GM19240 (cell line): ENCODE measurements at regions not wholly inside any gene's neighbourhood (a gene's known extent, or its start where the extent isn't known, plus 50 kb on each side); places are given as distances from the start of the nearest gene placed in this dataset.

Source experiments
- DNase-seq: peaks from one replicate; pipeline ENCODE4 v3.0.0; 2011; ENCODE audit warnings: low spot score; ENCODE audit not compliant: insufficient read length

DNA sequence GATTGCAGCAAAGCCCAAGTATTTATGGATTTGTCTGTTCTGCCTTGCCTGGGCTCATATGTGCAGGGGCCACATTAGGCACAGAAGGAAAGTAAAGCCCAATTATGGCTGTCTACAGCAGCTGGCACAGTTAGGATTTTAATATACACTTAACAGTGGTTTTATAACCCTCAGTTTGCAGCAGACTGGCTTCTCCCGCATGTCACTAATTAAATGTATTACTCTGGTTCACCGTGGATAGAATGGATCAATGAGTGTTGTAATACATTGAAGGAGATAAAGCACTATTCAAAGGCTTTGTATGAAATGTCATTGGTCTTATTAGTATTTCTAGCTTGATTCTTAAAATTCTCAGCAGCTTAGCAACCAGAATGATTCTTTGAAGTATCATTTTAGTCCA lies 320.2 kb downstream of the KCNS3 start:
- DNase-seq = no peak

DNA sequence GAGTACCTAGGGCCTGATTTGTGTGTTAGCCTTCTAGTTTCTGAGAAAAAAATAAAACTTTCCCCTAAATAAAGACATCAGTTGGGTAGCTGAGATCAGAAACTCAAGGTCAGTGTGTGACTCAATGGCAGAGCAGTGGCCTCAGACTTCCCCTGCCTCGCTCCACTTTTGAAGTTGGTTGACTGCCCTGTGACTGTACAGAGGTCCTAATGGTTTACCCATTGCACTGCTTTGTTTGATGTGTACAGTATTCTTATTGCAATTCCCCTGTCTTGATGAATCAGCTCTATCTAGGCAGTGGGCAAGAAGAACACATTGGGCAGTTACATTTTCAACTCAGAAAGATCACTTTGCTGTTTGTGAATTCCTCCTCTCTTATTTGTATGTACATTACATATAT lies 315.7 kb downstream of the KCNS3 start:
- DNase-seq = no peak

DNA sequence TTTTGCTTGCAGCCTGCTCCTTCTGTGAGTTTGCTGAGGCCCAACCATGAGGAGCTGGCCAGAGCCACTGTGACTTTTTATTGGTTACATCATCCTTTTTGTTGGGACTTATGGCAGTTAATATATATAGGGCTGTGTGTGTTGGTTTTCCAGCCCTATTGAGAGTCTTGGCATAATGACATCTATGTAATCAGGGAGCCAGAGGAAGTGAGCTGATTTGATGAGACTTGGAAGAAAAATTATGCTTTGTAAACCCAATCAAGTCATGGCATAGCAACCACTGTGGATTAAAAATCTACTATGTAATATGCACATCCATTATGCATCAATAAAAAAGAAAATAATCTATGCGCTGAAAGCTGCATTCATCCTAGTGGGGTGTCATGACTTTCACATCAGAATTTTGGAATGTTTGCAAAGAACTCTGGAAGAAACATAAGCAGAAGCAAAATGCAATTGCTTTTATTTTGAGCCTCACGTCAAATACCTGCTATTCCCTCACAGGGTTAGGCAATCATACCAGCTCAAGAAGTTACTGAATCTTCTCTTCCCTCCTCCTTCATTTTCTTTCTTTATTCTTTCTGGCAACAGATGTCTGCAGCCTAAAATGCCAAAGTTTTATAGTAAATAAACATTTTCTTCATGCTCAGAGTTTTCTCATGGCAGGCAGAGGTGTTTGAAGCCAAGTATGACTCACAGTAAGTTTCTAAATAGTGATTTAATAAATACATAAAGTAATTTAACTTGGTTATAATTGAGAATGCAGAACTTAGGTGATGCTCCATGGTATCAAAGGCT lies 308.5 kb downstream of the KCNS3 start:
- DNase-seq = no peak

DNA sequence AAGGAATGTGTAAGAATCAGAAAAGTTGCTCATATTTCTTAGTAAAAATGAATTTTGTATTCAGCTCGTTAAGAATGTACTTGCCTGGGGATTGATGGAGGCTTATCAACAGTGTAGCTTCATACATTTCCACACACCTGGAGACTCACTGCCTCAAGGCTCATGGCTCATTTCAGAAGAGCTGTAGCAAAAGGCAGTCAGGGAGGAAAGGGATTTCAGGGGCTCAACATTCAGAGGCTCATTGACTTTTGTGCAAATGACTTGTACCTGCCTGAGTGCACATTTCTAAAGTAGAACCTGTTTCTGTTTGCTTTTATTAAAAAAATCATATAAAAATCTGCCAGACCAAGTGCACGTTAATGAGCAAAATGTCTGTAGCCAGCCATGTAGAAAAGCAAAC lies 304.4 kb downstream of the KCNS3 start:
- DNase-seq = no peak

DNA sequence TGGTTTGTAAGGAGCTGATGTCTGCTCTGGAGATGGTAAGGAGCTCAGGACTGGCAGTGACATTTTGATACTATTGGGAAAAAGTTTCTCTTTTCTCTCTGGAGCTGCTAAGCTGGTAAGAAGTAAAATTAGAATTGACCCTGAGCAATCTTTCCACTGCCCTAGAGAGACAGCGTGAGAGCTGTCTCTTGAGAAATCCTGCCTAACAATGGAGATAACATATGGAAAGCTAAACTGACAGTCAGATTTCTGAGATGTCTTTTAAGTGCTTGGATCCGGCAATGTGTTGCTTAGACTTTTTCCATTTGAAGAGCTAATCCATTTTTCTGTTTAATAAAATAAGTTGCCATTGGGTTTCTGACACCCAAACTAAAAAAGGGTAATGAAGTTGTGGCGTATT lies 302.4 kb downstream of the KCNS3 start:
- DNase-seq = no peak

GRCh38 chr2:18180031-18180610 lies 301.7 kb downstream of the KCNS3 start:
- DNase-seq = no peak

GRCh38 chr2:18178736-18179349 lies 300.4 kb downstream of the KCNS3 start:
- peak; percentile 29 for DNase-seq

DNA sequence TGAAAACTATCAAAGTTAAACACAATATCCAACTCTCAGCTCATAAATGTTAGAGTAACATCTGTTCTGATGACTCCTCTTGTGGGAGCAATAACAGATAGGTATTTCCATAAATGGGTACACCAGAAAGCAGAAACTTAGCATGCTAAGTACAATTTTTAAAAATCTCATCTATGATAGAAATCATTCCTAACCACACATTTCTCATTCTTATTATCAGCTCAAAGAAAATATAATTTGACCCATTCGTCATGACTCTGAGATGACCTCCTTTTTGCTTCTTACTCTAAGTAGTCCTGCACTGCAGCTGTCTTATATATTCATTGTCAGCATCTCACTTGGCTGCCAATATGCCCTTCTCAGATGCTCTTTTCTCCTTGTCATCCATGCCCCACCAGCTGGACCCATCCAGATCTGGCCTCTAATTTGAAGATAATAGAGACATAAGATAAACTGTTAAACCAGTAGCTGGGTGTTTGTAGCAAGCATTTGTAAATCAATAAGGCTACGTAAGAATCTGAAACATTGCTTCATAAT lies 298.3 kb downstream of the KCNS3 start:
- DNase-seq = no peak

- DNase-seq = no peak
Measured at GRCh38 chr2:18172607-18173006, 294.1 kb downstream of the KCNS3 start.

DNA sequence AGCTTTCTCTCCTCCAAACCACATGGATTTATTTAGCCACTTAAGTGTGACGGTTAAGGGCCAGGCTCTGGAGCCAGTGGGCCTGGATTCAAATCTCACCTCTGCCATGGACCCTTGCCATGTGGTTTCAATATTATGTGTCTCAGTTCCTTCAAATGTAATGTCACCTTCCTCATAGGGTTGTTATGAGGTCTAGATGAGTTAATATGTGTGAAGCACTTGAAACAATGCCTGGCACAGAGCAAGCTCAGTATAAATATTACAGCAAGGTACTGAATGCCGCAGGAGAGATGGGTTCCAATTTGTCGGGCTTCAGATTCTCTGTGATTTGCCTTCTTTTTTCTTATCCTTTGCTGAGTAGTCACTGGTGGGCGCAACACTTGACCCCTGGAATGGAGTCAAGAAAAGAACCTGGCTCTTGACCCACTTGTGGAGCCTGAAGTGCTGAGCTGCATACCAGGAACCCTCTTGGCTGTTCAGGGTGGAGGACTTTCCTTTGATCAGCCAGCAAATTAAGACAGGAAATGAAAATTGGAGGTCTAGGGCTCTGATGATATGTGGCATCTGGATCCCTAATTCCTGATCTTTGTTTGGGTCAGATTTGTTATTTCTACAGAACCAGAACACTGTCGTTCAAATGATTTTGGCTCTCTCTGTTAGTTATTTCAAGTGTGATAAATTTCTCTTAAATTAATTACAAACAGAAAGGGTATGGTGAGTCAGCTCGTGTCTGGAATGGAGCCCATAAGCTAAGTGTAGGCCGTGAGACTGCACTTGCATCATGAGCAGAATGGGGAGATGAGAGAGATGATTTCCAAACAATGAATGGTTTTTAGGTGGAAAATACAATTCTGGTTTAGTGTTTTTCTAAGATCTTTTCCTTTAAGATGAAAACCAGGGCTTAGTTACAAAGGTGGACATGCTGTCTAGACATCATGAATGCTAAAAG lies 293.0 kb downstream of the KCNS3 start:
- no peak for DNase-seq

- no peak for DNase-seq
Measured at GRCh38 chr2:18170642-18171041, 292.2 kb downstream of the KCNS3 start.

GRCh38 chr2:18169893-18170175 lies 291.4 kb downstream of the KCNS3 start:
- no peak for DNase-seq

DNA sequence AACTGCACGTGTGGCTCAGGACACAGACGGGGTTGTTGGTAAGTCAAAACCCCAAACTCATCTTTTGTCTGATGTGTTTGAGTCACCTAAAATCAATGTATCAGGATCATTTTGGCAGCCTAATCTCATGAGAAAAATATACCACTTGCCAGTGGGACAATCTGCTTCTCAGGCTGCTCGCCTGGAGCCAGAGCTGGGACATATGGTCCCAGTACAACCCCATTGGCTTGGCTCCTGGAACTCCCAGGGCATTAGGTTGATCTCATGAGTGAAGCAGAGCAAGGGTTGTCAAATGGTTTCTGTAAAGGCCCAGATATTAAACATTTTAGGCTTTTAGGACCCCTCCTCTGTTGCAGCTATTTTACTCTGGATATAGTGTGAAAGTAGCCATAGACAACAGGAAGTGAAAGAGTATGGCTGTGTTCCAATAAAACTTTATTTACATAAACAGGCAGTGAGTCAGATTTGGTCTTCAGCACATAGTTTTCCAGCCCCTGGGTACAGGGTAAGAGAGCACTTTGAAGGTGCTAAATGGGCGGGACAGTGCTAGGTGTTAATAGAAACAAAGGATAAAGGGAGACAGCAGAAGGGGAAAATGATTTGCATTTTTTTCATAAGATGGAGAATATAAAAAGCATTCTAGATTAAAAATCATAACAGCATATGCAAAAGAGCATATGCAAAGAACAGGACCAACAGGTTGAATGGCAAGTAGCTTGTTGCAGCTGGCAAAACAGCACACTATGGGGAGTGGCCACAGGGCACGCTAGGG lies 290.8 kb downstream of the KCNS3 start:
- DNase-seq = no peak

GRCh38 chr2:18167871-18168270 lies 289.4 kb downstream of the KCNS3 start:
- no peak for DNase-seq

- DNase-seq = no peak
Measured at GRCh38 chr2:18161681-18162080, 283.2 kb downstream of the KCNS3 start.

DNA sequence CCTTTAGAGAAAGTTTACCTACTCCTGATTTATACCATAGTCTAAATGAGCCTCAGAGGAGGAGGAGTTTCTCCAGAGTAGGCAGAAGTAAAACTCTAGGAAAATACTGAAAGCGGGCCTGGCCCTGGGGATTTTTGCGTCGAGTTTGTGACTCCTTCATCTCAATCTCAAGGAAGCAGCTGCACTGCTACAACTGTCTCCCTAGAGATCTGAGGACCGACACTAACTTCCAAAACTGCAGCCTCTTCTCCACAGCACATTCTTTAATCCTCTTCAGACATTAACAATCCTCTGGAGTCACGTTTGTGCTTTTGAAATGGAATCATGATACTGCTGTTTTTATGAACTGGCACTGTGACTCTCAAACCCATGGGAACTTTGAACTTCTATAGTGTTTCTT lies 281.4 kb downstream of the KCNS3 start:
- DNase-seq = no peak

GRCh38 chr2:18156421-18156820 lies 278.0 kb downstream of the KCNS3 start:
- no peak for DNase-seq

GRCh38 chr2:18156002-18156401 lies 277.5 kb downstream of the KCNS3 start:
- DNase-seq = no peak

GRCh38 chr2:18154812-18155211 lies 276.3 kb downstream of the KCNS3 start:
- no peak for DNase-seq

DNA sequence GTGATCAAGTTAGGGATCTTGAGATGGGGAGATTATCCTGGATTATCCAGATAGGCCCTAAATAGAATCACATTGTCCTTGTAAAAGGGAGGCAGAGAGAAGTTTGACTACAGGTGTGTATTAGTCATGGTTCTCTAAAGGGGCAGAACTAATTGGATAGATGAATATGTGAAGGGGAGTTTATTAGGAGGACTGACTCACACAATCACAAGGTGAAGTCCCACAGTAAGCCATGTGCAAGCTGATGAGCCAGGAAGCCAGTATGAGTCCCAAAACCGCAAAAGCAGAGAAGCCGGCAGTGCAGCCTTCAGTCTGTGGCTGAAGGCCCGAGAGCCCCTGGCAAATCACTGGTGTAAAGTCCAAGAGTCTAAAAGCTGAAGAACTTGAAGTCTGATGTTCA lies 275.8 kb downstream of the KCNS3 start:
- DNase-seq = no peak

- no peak for DNase-seq
Measured at GRCh38 chr2:18153741-18154140, 275.3 kb downstream of the KCNS3 start.
